Gastroesophageal sphincter (tissue), 3 donors: ENCODE measurements at regions not wholly inside any gene's neighbourhood (a gene's known extent, or its start where the extent isn't known, plus 50 kb on each side); places are given as distances from the start of the nearest gene placed in this dataset.

Source experiments
- EP300 ChIP-seq: sonication (generic); formaldehyde crosslinking; IDR thresholded peaks from one replicate; pipeline ENCODE4 v1.6.1; 2017; ENCODE audit warnings: antibody characterized with exemption, mild to moderate bottlenecking
- POLR2AphosphoS5 ChIP-seq: sonication (generic); formaldehyde crosslinking; IDR thresholded peaks from one replicate; pipeline ENCODE4 v1.6.1; 2017; ENCODE audit warnings: antibody characterized with exemption
- TF ChIP-seq, protein P1 (sequence below), 4 experiments: fragments of 200-600 bp in 2 of 4; fragments of 450-650 bp in 2 of 4; sonication (generic) in 1 of 4; IDR thresholded peaks; one replicate each; pipeline ENCODE4 v1.5.1; 2017 to 2019; ENCODE audit warnings: antibody characterized with exemption in 4 of 4, mild to moderate bottlenecking in 2 of 4, moderate library complexity in 2 of 4

DNA sequence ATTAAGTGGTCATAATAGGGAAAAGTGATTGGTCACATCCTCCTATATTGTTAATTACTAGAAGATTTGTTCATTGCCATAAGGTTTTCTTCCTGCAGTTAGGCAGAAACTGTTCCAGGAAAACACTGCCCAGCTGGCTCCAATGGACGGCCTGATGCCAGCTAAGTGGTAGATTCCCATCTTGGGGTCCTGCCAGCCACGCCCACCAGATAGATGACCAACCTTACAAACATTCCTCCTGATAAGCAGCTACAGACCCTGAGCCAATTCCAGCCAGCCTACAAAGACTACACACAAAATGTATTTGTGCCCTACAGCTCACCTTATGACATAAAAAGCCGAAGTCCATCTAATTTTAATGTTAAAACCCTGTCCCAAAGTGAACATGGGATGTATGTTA is 685.9 kb upstream of the USP15 start:
- no peak for TF ChIP-seq EP300
- TF ChIP-seq, protein P1, sequence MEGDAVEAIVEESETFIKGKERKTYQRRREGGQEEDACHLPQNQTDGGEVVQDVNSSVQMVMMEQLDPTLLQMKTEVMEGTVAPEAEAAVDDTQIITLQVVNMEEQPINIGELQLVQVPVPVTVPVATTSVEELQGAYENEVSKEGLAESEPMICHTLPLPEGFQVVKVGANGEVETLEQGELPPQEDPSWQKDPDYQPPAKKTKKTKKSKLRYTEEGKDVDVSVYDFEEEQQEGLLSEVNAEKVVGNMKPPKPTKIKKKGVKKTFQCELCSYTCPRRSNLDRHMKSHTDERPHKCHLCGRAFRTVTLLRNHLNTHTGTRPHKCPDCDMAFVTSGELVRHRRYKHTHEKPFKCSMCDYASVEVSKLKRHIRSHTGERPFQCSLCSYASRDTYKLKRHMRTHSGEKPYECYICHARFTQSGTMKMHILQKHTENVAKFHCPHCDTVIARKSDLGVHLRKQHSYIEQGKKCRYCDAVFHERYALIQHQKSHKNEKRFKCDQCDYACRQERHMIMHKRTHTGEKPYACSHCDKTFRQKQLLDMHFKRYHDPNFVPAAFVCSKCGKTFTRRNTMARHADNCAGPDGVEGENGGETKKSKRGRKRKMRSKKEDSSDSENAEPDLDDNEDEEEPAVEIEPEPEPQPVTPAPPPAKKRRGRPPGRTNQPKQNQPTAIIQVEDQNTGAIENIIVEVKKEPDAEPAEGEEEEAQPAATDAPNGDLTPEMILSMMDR (IDR thresholded peaks at IDR 0.05), result no peak
- no peak for TF ChIP-seq POLR2AphosphoS5
